Stimulated activated CD4-positive, alpha-beta T cell treated with anti-CD3 and anti-CD28 coated beads, Interleukin-15, amount 100 ng/mL, for 48 hours (primary cell): ENCODE measurements at regions not wholly inside any gene's neighbourhood (a gene's known extent, or its start where the extent isn't known, plus 50 kb on each side); places are given as distances from the start of the nearest gene placed in this dataset.
A peak's percentile ranks its signal among the peaks of the same experiment; 100 is the strongest.
"Not testable (repeated sequence)": the region's sequence is repeated elsewhere in the genome, so short reads cannot be mapped to it uniquely, and the experiment has no call there.

Experiments used
- DNase-seq, 2 donors: peaks; one replicate each; pipeline ENCODE4 v3.0.0-alpha.2; 2020; ENCODE audit warnings: low read depth in 2 of 2

GRCh38 chr3:71977525-71977924 is 192.6 kb upstream of the PROK2 start:
- DNase-seq = no peak

- no peak for DNase-seq
Measured at GRCh38 chr3:71975573-71975972, 190.6 kb upstream of the PROK2 start.

GRCh38 chr3:71974786-71975185 is 189.8 kb upstream of the PROK2 start:
- no peak for DNase-seq

GRCh38 chr3:71973274-71974030 is 188.5 kb upstream of the PROK2 start:
- DNase-seq = no peak

- no peak for DNase-seq
Measured at GRCh38 chr3:71972031-71972430, 187.1 kb upstream of the PROK2 start.

GRCh38 chr3:71968544-71968943 is 183.6 kb upstream of the PROK2 start:
- DNase-seq = no peak

- DNase-seq = no peak
Measured at GRCh38 chr3:71966185-71966584, 181.2 kb upstream of the PROK2 start.

GRCh38 chr3:71964170-71964569 is 179.2 kb upstream of the PROK2 start:
- no peak for DNase-seq

GRCh38 chr3:71962561-71963240 is 177.8 kb upstream of the PROK2 start:
- DNase-seq = no peak

GRCh38 chr3:71961891-71962290 is 176.9 kb upstream of the PROK2 start:
- DNase-seq = no peak

- DNase-seq = no peak
Measured at GRCh38 chr3:71961378-71961777, 176.4 kb upstream of the PROK2 start.

GRCh38 chr3:71958533-71958932 is 173.6 kb upstream of the PROK2 start:
- DNase-seq = no peak

- DNase-seq = no peak
Measured at GRCh38 chr3:71956716-71957115, 171.8 kb upstream of the PROK2 start.

GRCh38 chr3:71956069-71956340 is 171.1 kb upstream of the PROK2 start:
- DNase-seq = no peak

- peak in 1 of 2 donors; percentile 5 for DNase-seq
Measured at GRCh38 chr3:71955240-71956068, 170.5 kb upstream of the PROK2 start.

- no peak for DNase-seq
Measured at GRCh38 chr3:71951842-71952241, 166.9 kb upstream of the PROK2 start.

GRCh38 chr3:71951361-71951760 is 166.4 kb upstream of the PROK2 start:
- no peak for DNase-seq

GRCh38 chr3:71949442-71949841 is 164.5 kb upstream of the PROK2 start:
- no peak for DNase-seq

GRCh38 chr3:71944482-71945065 is 159.6 kb upstream of the PROK2 start:
- DNase-seq = no peak

- no peak for DNase-seq
Measured at GRCh38 chr3:71942432-71943187, 157.7 kb upstream of the PROK2 start.

- DNase-seq = no peak
Measured at GRCh38 chr3:71940486-71940885, 155.5 kb upstream of the PROK2 start.

- DNase-seq = not testable (repeated sequence)
Measured at GRCh38 chr3:71938081-71938480, 153.1 kb upstream of the PROK2 start.
